Lower lobe of right lung (tissue), 2 donors: ENCODE measurements at regions not wholly inside any gene's neighbourhood (a gene's known extent, or its start where the extent isn't known, plus 50 kb on each side); places are given as distances from the start of the nearest gene placed in this dataset.

Experiments used
- ATAC-seq, 2 donors: fragments of 200-7000 bp; cut with Tn5 transposase; one replicate each; pipeline ENCODE4 v1.9.1; 2020 to 2022; ENCODE audit warnings: mild to moderate bottlenecking in 2 of 2, moderate library complexity in 2 of 2
- DNase-seq: peaks from one replicate; pipeline ENCODE4 v3.0.0-alpha.2; 2020
- H3K27ac ChIP-seq: fragments of 200-600 bp; one replicate; pipeline ENCODE4 v1.8.0; 2022
- H3K27me3 ChIP-seq: fragments of 200-600 bp; one replicate; pipeline ENCODE4 v1.8.0; 2022; ENCODE audit warnings: low read depth
- H3K36me3 ChIP-seq: fragments of 200-600 bp; one replicate; pipeline ENCODE4 v1.8.0; 2022; ENCODE audit warnings: mild to moderate bottlenecking
- H3K4me1 ChIP-seq: fragments of 200-600 bp; one replicate; pipeline ENCODE4 v1.8.0; 2022
- H3K4me3 ChIP-seq: fragments of 200-600 bp; one replicate; pipeline ENCODE4 v1.8.0; 2022; ENCODE audit warnings: mild to moderate bottlenecking
- H3K9me3 ChIP-seq: fragments of 200-600 bp; one replicate; pipeline ENCODE4 v1.8.0; 2022
- intact Hi-C: fragments of 100-400 bp; cut with DNase I; formaldehyde crosslinking; loops from one replicate; pipeline ENCODE4 v1.11.0; 2022
- TF ChIP-seq, protein P1 (sequence below): fragments of 200-600 bp; IDR thresholded peaks from one replicate; pipeline ENCODE4 v1.8.0; 2022; ENCODE audit warnings: antibody characterized with exemption, mild to moderate bottlenecking
- donor health status: DM: no; HTN: yes; CAD: no; lungs with severe emphysema.

- Histone ChIP-seq H3K4me1 (no peaks in the 10 kb centered on the region), H3K9me3 (no peaks in the 10 kb centered on the region), H3K27me3 (no peaks in the 10 kb centered on the region), H3K4me3 (no peak overlapping the region), H3K36me3 (no peaks in the 10 kb centered on the region), H3K27ac (no peak overlapping the region)
- ATAC-seq = no peak
- intact Hi-C loops = no loop called here
- TF ChIP-seq, protein P1, sequence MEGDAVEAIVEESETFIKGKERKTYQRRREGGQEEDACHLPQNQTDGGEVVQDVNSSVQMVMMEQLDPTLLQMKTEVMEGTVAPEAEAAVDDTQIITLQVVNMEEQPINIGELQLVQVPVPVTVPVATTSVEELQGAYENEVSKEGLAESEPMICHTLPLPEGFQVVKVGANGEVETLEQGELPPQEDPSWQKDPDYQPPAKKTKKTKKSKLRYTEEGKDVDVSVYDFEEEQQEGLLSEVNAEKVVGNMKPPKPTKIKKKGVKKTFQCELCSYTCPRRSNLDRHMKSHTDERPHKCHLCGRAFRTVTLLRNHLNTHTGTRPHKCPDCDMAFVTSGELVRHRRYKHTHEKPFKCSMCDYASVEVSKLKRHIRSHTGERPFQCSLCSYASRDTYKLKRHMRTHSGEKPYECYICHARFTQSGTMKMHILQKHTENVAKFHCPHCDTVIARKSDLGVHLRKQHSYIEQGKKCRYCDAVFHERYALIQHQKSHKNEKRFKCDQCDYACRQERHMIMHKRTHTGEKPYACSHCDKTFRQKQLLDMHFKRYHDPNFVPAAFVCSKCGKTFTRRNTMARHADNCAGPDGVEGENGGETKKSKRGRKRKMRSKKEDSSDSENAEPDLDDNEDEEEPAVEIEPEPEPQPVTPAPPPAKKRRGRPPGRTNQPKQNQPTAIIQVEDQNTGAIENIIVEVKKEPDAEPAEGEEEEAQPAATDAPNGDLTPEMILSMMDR = no peak
- DNase-seq = no peak
These were observed 270.4 kb downstream of the DOK5 start for GRCh38 chr20:54745780-54746179.

DNA sequence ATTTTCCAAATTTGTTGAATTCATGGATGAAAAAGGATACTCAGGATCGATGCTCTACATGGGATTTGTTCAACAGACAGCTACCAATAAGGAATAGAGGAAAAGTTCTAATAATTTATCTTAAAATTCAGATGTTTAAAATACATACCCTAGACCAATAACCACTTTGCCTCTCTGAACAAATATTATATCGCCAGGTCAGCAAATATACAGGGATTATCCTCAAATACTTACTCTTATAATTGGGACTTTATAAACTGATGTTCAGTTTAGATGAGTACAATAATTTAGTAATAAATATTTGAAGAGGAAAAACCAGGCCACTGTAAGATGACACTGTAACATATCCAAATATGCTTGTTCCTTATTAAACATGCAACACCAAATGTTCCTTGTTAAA is 268.7 kb downstream of the DOK5 start:
- DNase-seq (no peak), ATAC-seq (no peak)
- no peaks in the 10 kb centered on the region for H3K9me3 ChIP-seq
- TF ChIP-seq, protein P1 = no peak
- no peaks in the 10 kb centered on the region for H3K36me3 ChIP-seq
- no peak overlapping the region for H3K27ac ChIP-seq
- no peak overlapping the region for H3K4me3 ChIP-seq
- no peaks in the 10 kb centered on the region for H3K27me3 ChIP-seq
- intact Hi-C loops = no loop called here
- no peaks in the 10 kb centered on the region for H3K4me1 ChIP-seq

DNA sequence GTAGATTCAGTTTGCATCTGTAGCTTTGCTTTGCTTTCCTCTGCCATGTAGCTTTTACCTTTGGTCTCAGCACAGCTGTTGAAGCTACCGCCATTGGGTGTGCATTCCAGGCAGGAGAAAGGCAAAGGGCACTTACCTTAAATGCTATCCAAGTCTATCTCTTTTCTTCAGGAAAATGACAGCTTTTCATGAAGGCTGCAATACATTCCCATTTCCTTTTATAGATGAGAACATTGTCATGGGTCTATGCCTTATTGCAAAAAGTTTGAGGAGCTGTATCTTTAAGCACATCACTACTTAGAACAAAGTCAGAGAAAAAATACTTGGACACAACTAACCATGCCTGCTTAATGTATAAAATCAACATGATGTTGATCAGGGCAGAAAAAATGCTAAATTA is 266.8 kb downstream of the DOK5 start:
- intact Hi-C loops = no loop called here
- H3K36me3 ChIP-seq = no peaks in the 10 kb centered on the region
- TF ChIP-seq, protein P1 = no peak
- no peak overlapping the region for H3K4me3 ChIP-seq
- H3K27ac ChIP-seq = no peak overlapping the region
- DNase-seq (no peak), ATAC-seq (no peak)
- H3K9me3 ChIP-seq = no peaks in the 10 kb centered on the region
- no peaks in the 10 kb centered on the region for H3K27me3 ChIP-seq
- no peaks in the 10 kb centered on the region for H3K4me1 ChIP-seq

- Histone ChIP-seq H3K27ac (no peak overlapping the region), H3K27me3 (no peaks in the 10 kb centered on the region), H3K9me3 (no peaks in the 10 kb centered on the region), H3K4me3 (no peak overlapping the region), H3K4me1 (no peaks in the 10 kb centered on the region), H3K36me3 (no peaks in the 10 kb centered on the region)
- ATAC-seq (no peak), DNase-seq (no peak)
- intact Hi-C loops = no loop called here
- TF ChIP-seq, protein P1 = no peak
These were observed 261.0 kb downstream of the DOK5 start for GRCh38 chr20:54736421-54736820.

- DNase-seq = no peak
- Histone ChIP-seq H3K4me3 (no peak overlapping the region), H3K27ac (no peak overlapping the region), H3K4me1 (no peaks in the 10 kb centered on the region), H3K27me3 (no peaks in the 10 kb centered on the region), H3K36me3 (no peaks in the 10 kb centered on the region), H3K9me3 (no peaks in the 10 kb centered on the region)
- intact Hi-C loops = no loop called here
- no peak for ATAC-seq
- TF ChIP-seq, protein P1 = no peak
These were observed 258.3 kb downstream of the DOK5 start for GRCh38 chr20:54733687-54734086.

DNA sequence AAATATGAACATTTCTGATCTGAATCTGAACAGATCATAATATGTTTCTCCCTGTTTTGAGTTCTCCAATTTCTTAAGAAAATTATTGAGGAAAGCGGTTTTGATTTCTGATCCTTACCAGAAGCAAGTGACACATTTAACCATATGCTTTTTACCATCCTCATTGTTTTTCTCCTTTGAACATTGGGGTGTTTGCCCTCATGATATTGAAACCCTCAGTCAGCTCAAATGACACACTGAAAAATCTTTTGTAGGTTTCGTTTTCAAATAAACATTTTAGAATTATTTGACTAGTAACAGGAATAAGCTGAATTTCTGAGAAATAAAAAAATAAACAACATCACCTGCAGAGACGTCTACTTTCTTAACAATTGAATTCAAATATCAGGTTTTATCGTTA is 252.1 kb downstream of the DOK5 start:
- TF ChIP-seq, protein P1 = no peak
- Histone ChIP-seq H3K4me3 (no peak overlapping the region), H3K9me3 (no peaks in the 10 kb centered on the region), H3K4me1 (no peaks in the 10 kb centered on the region), H3K27ac (no peak overlapping the region), H3K36me3 (no peaks in the 10 kb centered on the region), H3K27me3 (no peaks in the 10 kb centered on the region)
- ATAC-seq (no peak), DNase-seq (no peak)
- intact Hi-C loops = no loop called here
